ENCODE measurements at regions not wholly inside any gene's neighbourhood (a gene's known extent, or its start where the extent isn't known, plus 50 kb on each side); places are given as distances from the start of the nearest gene placed in this dataset.

GRCh38 chr10:128517167-128517566 lies 390.9 kb upstream of the MKI67 start:
- Mint-ChIP-seq H3K36me3 (ENCODE audit: low read depth) (no peaks in the 10 kb centered on the region), H3K27me3 (ENCODE audit: low read depth) (peaks cover 24% of the 10 kb centered on the region), H3K9me3 (no peaks in the 10 kb centered on the region), H3K4me3 (no peak overlapping the region), H3K4me1 (no peaks in the 10 kb centered on the region), H3K27ac (no peak overlapping the region)
- TF ChIP-seq CTCF (IDR thresholded peaks at IDR 0.05; ENCODE audit: unreplicated experiment in 3 of 3), result no peak

- Mint-ChIP-seq H3K9me3 (no peaks in the 10 kb centered on the region), H3K4me1 (peaks cover 5% of the 10 kb centered on the region), H3K27me3 (ENCODE audit: low read depth) (peaks cover 24% of the 10 kb centered on the region)
Measured at GRCh38 chr10:128518000-128518399, 391.8 kb upstream of the MKI67 start.

GRCh38 chr10:128519581-128519980 lies 393.4 kb upstream of the MKI67 start:
- peaks cover 5% of the 10 kb centered on the region for H3K4me1 Mint-ChIP-seq
- no peak overlapping the region for H3K4me3 Mint-ChIP-seq
- peaks cover 24% of the 10 kb centered on the region for H3K27me3 Mint-ChIP-seq (ENCODE audit: low read depth)
- no peaks in the 10 kb centered on the region for H3K36me3 Mint-ChIP-seq (ENCODE audit: low read depth)
- no peaks in the 10 kb centered on the region for H3K9me3 Mint-ChIP-seq
- no peak for TF ChIP-seq CTCF (IDR thresholded peaks at IDR 0.05; ENCODE audit: unreplicated experiment in 3 of 3)
- no peak overlapping the region for H3K27ac Mint-ChIP-seq

More at GRCh38 chr10:128518000-128518399, 391.8 kb upstream of the MKI67 start:
- Mint-ChIP-seq H3K4me3 (no peak overlapping the region), H3K36me3 (ENCODE audit: low read depth) (no peaks in the 10 kb centered on the region), H3K27ac (peak overlapping the region in 1 of 3 experiments; percentile 19)
- TF ChIP-seq CTCF (IDR thresholded peaks at IDR 0.05; ENCODE audit: unreplicated experiment in 3 of 3), result no peak

GRCh38 chr10:128520211-128520815 lies 394.1 kb upstream of the MKI67 start:
- peaks cover 24% of the 10 kb centered on the region for H3K27me3 Mint-ChIP-seq (ENCODE audit: low read depth)
- TF ChIP-seq CTCF (IDR thresholded peaks at IDR 0.05; ENCODE audit: unreplicated experiment in 3 of 3), result no peak
- peaks cover 11% of the 10 kb centered on the region for H3K4me1 Mint-ChIP-seq
- no peaks in the 10 kb centered on the region for H3K36me3 Mint-ChIP-seq (ENCODE audit: low read depth)
- no peak overlapping the region for H3K4me3 Mint-ChIP-seq
- H3K27ac Mint-ChIP-seq, result no peak overlapping the region
- H3K9me3 Mint-ChIP-seq, result no peaks in the 10 kb centered on the region

GRCh38 chr10:128522551-128523308 lies 396.5 kb upstream of the MKI67 start:
- Mint-ChIP-seq H3K4me3 (no peak overlapping the region), H3K4me1 (peaks cover 34% of the 10 kb centered on the region), H3K27me3 (ENCODE audit: low read depth) (peaks cover 13% of the 10 kb centered on the region), H3K36me3 (ENCODE audit: low read depth) (no peaks in the 10 kb centered on the region), H3K9me3 (no peaks in the 10 kb centered on the region), H3K27ac (peak overlapping the region in 2 of 3 experiments; percentile 22 to 26)
- TF ChIP-seq CTCF (IDR thresholded peaks at IDR 0.05; ENCODE audit: unreplicated experiment in 3 of 3), result no peak
